ENCODE measurements at regions not wholly inside any gene's neighbourhood (a gene's known extent, or its start where the extent isn't known, plus 50 kb on each side); places are given as distances from the start of the nearest gene placed in this dataset.

DNA sequence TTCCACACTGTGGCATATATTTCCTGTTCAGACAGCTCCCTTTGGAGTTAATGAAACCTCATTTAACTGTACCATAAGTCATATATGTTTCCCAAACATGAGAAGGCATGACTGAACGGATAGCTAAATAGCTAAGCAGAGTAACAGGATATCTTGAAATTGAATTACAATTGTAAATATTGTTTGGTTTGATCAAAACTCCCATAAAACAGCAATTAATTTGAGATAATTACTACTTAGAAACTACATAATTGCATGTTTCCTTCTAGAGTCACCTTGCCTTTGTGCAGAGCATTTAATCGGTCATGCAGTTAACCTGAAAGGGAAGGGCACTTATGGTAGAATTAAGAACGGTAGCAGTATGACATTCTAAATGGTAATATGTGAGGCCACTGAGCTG, 179.0 kb upstream of the MAP3K7 start:
- TF ChIP-seq, protein P1, sequence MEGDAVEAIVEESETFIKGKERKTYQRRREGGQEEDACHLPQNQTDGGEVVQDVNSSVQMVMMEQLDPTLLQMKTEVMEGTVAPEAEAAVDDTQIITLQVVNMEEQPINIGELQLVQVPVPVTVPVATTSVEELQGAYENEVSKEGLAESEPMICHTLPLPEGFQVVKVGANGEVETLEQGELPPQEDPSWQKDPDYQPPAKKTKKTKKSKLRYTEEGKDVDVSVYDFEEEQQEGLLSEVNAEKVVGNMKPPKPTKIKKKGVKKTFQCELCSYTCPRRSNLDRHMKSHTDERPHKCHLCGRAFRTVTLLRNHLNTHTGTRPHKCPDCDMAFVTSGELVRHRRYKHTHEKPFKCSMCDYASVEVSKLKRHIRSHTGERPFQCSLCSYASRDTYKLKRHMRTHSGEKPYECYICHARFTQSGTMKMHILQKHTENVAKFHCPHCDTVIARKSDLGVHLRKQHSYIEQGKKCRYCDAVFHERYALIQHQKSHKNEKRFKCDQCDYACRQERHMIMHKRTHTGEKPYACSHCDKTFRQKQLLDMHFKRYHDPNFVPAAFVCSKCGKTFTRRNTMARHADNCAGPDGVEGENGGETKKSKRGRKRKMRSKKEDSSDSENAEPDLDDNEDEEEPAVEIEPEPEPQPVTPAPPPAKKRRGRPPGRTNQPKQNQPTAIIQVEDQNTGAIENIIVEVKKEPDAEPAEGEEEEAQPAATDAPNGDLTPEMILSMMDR (IDR thresholded peaks at IDR 0.05; ENCODE audit: low read depth, low read length): no peak
- TF ChIP-seq EZH2phosphoT487 (IDR thresholded peaks at IDR 0.05; ENCODE audit: low read depth): no peak

Measured in OCI-LY3 (cell line).